Testis (tissue), 2 donors: ENCODE measurements at regions not wholly inside any gene's neighbourhood (a gene's known extent, or its start where the extent isn't known, plus 50 kb on each side); places are given as distances from the start of the nearest gene placed in this dataset.

Source experiments
- DNase-seq: peaks from one replicate; pipeline ENCODE4 v3.0.0-alpha.2; 2019
- H3K27ac ChIP-seq, 2 donors: fragments of 200-600 bp; sonication (generic); one replicate each; pipeline ENCODE4 v1.5.1; 2019
- H3K27me3 ChIP-seq: fragments of 200-600 bp; sonication (generic); one replicate; pipeline ENCODE4 v1.5.1; 2019
- H3K36me3 ChIP-seq: fragments of 200-600 bp; sonication (generic); one replicate; pipeline ENCODE4 v1.5.1; 2017; ENCODE audit warnings: low read depth; ENCODE audit errors: missing control alignments
- H3K4me1 ChIP-seq: fragments of 200-600 bp; sonication (generic); one replicate; pipeline ENCODE4 v1.5.1; 2019
- H3K4me3 ChIP-seq, 2 donors: fragments of 200-600 bp; sonication (generic); one replicate each; pipeline ENCODE4 v1.5.1; 2017 to 2019
- H3K9me3 ChIP-seq: fragments of 200-600 bp; sonication (generic); one replicate; pipeline ENCODE4 v1.5.1; 2017
- CTCF ChIP-seq, 3 experiments: fragments of 450-650 bp in 2 of 3; fragments of 200-600 bp in 1 of 3; sonication (generic) in 1 of 3; IDR thresholded peaks; one replicate each; pipeline ENCODE4 v1.5.1; 2016 to 2019; ENCODE audit warnings: antibody characterized with exemption in 3 of 3, mild to moderate bottlenecking in 2 of 3, moderate library complexity in 1 of 3
- POLR2A ChIP-seq: fragments of 450-650 bp; IDR thresholded peaks from one replicate; pipeline ENCODE4 v1.6.1; 2017; ENCODE audit warnings: antibody characterized with exemption, mild to moderate bottlenecking, moderate library complexity
- WGBS, 2 donors: methylation state at CpG; one replicate each; pipeline ENCODE4 v1.1.5; 2018; 5-methylcytosine and 5-hydroxymethylcytosine counted together
- intact Hi-C: fragments of 100-400 bp; cut with DNase I; formaldehyde crosslinking; loops from one replicate; pipeline ENCODE4 v1.15.1; 2023; ENCODE audit warnings: low total_unique reads

GRCh38 chr1:22260860-22261432 lies 118.0 kb upstream of the WNT4 start:
- TF ChIP-seq POLR2A (no peak), CTCF (IDR thresholded peaks at IDR 0.05) (no peak)
- WGBS, 2 donors = 93 to 94% methylated on average over 21 of the region's 21 CpGs
- intact Hi-C loops = no loop called here
- no peaks in the 10 kb centered on the region for H3K4me1 ChIP-seq
- no peaks in the 10 kb centered on the region for H3K27me3 ChIP-seq
- H3K27ac ChIP-seq = no peak overlapping the region
- DNase-seq = no peak
- no peaks in the 10 kb centered on the region for H3K36me3 ChIP-seq
- no peak overlapping the region for H3K4me3 ChIP-seq
- no peaks in the 10 kb centered on the region for H3K9me3 ChIP-seq

- intact Hi-C loops = no loop called here
- no peak for TF ChIP-seq CTCF (IDR thresholded peaks at IDR 0.05)
- no peak for TF ChIP-seq POLR2A
- DNase-seq = no peak
- Histone ChIP-seq H3K4me3 (no peak overlapping the region), H3K27ac (no peak overlapping the region), H3K36me3 (no peaks in the 10 kb centered on the region), H3K27me3 (no peaks in the 10 kb centered on the region), H3K4me1 (no peaks in the 10 kb centered on the region), H3K9me3 (no peaks in the 10 kb centered on the region)
- WGBS, 2 donors = 72 to 85% methylated on average over 7 of the region's 7 CpGs
Observed at GRCh38 chr1:22261580-22261979, 118.7 kb upstream of the WNT4 start.

GRCh38 chr1:22262583-22262982 lies 119.7 kb upstream of the WNT4 start:
- TF ChIP-seq POLR2A (no peak), CTCF (IDR thresholded peaks at IDR 0.05) (no peak)
- Histone ChIP-seq H3K27me3 (no peaks in the 10 kb centered on the region), H3K4me1 (no peaks in the 10 kb centered on the region), H3K4me3 (no peak overlapping the region), H3K27ac (no peak overlapping the region), H3K36me3 (no peaks in the 10 kb centered on the region), H3K9me3 (no peaks in the 10 kb centered on the region)
- no peak for DNase-seq
- intact Hi-C loops = no loop called here
- 77 to 82% methylated on average over 4 to 8 of the region's 8 CpGs for WGBS, 2 donors

- H3K4me1 ChIP-seq = no peaks in the 10 kb centered on the region
- no peaks in the 10 kb centered on the region for H3K36me3 ChIP-seq
- no peak overlapping the region for H3K27ac ChIP-seq
- TF ChIP-seq POLR2A = no peak
- TF ChIP-seq CTCF (IDR thresholded peaks at IDR 0.05) = no peak
- intact Hi-C loops = no loop called here
- H3K4me3 ChIP-seq = no peak overlapping the region
- no peaks in the 10 kb centered on the region for H3K27me3 ChIP-seq
- no peak for DNase-seq
- WGBS, 2 donors = 85 to 90% methylated on average over 3 to 10 of the region's 10 CpGs
- no peaks in the 10 kb centered on the region for H3K9me3 ChIP-seq
Observed at GRCh38 chr1:22263359-22263758, 120.5 kb upstream of the WNT4 start.
